Right lobe of liver (tissue), 4 donors: ENCODE measurements at regions not wholly inside any gene's neighbourhood (a gene's known extent, or its start where the extent isn't known, plus 50 kb on each side); places are given as distances from the start of the nearest gene placed in this dataset.

ENCODE experiments used
- CTCF ChIP-seq, 4 donors: fragments of 200-600 bp in 3 of 4; fragments of 450-650 bp in 1 of 4; IDR thresholded peaks; one replicate each; pipeline versions ENCODE4 v1.5.1 to v1.8.0; 2016 to 2022; ENCODE audit warnings: antibody characterized with exemption in 4 of 4, mild to moderate bottlenecking in 2 of 4
- POLR2A ChIP-seq: fragments of 450-650 bp; IDR thresholded peaks from one replicate; pipeline ENCODE4 v1.6.1; 2017; ENCODE audit warnings: antibody characterized with exemption, mild to moderate bottlenecking
- donor health status: DM: no; HTN: no; CAD: no.
- donor health status: DM: no; HTN: no; CAD: no.
- donor health status: DM: no; HTN: yes; CAD: no.

GRCh38 chr7:10468908-10469307 is 504.8 kb upstream of the PHF14 start:
- TF ChIP-seq CTCF (IDR thresholded peaks at IDR 0.05) (no peak), POLR2A (no peak)
